NCI-H446 (cell line): ENCODE measurements at regions not wholly inside any gene's neighbourhood (a gene's known extent, or its start where the extent isn't known, plus 50 kb on each side); places are given as distances from the start of the nearest gene placed in this dataset.
"Not testable (repeated sequence)": the region's sequence is repeated elsewhere in the genome, so short reads cannot be mapped to it uniquely, and the experiment has no call there.

Experiments
- DNase-seq, 2 experiments: peaks; one replicate each; lab custom pipeline; 2025; lab: John Stamatoyannopoulos, UW

DNA sequence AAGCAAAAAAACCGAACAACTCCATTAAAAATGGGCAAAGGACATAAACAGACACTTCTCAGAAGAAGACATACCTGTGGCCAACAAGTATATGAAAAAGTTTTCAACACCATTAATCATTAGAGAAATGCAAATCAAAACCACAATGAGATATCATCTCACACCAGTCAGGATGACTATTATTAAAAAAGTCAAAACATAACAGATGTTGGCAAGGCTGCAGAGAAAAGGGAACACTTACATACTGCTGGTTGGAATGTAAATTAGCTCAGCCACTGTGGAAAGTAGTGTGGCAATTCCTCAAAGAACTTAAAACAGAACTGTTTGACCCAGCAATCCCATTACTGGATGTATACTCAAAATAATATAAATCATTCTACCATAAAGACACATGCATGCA lies 436.3 kb downstream of the KLHL13 start:
- DNase-seq, result no peak

DNA sequence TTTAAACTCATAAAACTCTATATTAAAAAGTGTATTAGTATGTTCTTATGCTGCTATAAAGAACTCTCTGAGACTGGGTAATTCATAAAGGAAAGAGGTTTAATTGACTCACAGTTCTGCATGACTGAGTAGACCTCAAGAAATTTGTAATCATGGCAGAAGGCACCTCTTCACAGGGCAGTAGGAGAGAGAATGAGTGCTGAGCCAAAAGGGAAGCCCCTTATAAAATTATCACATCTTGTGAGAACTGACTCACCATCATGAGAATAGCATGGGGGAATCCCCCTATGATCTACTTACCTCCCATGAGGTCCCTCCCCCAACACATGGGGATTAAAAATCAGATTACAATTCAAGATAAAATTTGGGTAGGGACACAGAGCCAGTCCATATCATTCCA lies 463.2 kb downstream of the KLHL13 start:
- no peak for DNase-seq

DNA sequence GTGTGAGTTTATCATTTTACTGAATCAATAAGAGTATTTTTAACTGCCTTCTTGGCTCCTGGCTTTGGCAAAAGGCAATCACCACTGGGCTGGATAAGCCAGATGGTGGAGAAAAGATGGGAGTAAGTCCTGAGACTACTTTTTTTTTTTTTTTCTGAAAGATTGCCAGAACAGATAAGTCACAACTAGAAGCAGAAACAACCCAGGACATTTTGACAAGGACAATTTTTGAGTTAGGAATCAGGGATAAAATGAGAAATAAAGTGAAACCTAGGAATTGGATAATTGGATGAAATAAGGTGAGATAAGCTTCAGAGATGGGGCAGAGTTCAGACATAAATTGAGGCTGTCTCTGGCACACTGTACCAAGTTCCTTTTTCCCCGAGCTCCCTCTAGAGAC lies 471.0 kb downstream of the KLHL13 start:
- DNase-seq, result peak in 1 of 2 experiments; percentile 7

DNA sequence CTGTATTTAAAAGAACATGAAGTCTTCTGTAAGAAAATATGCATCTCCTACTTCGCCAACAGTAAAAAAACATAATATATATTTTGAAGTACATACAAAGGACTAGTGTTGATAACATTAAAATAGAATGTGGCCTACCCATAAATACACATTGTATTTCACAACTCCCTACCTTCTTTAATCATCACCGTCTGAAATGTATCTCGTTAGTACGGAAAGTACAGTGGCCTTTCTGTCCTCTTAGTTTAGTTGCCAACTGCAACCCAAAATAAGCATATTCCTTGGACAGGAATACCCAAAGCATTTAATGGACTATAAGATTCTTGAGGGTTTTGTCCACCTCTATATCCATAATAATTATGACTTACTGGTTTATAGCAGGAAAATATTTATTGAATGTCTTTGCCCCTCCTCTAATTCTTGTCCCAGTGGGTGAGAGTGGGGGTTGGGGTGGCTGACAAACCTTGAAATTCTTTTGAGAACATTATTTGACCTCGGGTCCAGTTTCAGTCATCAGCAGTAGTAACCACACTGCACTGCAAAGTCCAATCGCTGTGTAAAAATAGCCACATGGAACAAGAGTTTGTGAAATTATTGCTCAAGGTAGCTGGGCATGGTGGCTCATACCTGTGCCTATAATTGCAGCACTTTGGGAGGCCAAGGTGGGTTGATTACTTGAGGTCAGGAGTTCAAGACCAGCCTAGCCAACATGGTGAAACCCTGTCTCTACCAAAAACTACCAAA lies 474.5 kb downstream of the KLHL13 start:
- DNase-seq, result no peak

DNA sequence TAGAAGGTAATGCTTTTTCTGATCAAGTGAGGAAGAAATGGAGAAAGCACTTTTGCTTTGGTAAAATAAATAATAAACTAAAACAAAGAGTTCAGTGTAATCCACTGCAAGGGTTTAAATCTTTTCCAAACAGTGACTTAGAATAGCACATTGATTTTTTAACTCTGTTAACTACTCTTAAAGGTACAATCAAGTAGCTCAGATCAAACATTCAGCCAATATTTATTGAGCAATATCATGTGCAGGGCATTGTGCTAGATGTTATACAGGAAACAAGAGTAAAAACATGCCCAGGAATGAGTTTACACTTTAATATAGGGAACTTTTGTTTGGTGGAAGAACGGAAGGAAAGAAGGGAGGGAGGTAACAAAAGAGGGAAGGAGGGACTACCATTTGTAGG lies 479.8 kb downstream of the KLHL13 start:
- DNase-seq, result no peak

DNA sequence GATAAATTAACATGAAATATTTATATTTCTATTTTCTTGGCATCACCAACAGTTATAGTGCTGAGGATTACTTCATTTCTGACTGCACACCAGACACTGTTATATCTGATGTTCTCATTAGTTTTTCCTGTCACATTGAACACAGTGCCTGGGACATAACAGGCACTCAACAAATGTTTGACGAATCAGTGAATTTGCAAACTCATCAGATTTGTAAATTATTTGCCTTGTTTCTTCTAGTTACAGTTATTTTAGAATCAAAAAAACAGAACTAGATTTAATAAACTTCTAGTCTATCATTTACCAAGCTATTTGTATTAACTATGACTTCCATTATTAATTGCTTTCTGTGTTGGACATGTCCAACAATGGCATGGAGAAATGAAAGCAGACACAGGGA lies 483.3 kb downstream of the KLHL13 start:
- no peak for DNase-seq

DNA sequence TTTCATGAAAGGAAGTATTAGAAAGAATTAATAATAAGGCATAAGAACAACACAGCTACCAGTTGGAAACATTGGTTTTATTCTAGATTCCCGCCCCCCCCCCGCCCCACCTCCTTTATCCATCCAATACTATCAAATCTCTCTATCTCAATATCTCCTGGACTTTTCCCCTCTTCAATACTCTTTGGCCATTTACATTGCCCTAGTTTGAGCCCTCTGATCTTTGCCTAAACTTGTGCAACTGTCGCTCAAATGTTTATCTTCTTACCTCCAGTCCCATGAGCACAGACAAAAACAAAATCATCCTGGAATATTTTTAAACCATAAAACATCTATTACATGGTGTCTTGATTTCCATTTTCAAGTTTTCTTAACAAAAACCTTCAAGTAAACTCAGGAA lies 488.2 kb downstream of the KLHL13 start:
- DNase-seq, result no peak

DNA sequence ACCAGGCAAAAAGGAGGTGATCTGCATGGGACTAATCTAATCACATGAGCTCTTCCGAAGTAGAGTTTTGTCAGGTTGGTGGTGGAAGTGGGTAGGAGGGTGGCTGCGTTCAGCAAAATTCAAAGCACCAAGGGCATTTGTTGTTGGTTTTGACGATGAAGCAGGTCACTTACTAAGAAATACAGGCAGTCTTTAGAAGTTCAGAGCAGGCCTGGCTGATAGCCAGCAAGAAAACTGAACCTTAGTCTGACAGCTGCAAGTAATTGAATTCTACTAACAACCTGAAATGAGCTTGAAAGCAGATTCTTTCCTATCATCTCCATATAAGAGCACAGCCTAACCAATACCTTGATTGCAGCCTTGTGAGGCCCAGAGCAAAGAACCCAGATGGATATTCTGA lies 505.8 kb downstream of the KLHL13 start:
- DNase-seq, result no peak

DNA sequence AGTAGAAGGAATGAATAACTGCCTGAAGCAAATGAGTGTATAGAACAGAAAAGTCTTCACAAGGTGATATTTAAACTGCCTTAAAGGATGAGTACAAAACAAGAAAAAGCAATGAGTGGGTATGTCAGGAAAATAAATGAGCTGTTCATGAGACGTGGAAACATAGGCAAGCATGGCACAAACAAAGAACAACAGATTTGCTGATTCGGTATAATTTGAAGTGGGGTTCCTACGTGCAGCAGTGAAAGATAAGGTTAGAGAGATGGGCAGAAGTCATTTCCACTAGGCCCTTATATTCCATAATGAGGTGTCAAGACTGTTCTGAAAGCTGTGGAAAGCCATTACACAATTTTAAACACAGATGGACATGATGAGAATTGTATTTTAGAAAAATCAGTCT lies 506.6 kb downstream of the KLHL13 start:
- no peak for DNase-seq

DNA sequence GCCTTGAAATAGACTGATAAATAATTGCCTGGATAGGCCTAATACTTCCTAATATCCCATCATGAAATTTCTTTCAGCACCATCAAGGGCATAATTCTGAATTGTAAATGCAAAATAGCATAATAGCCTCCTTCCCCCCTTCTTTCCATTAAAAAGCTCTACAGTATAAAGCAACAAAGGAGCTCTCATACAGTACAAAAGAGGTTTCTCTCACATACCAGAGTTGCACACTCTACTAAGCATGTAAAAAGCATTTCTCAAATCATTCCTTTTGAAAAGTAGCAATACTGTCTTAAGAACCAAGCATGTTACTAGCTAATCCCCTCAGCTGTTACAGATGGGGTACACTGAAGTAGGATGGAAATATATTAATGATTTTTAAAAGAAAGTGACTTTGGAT lies 509.0 kb downstream of the KLHL13 start:
- DNase-seq, result no peak

DNA sequence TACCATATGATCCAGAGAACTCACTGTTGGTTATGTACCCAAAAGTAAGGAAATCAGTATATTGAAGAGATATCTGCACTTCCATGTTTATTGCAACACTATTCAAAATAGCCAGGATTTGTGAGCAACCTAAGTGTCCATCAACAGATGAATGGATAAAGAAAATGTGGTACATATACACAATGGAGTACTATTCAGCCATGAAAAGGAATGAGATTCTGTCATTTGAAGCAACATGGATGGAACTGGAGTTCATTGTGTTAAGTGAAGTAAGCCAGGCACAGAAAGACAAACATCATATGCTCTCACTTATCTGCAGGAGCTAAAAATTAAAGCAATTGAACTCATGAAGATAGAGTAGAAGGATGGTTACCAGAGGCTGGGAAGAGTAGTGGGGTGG lies 510.5 kb downstream of the KLHL13 start:
- not testable (repeated sequence) for DNase-seq

DNA sequence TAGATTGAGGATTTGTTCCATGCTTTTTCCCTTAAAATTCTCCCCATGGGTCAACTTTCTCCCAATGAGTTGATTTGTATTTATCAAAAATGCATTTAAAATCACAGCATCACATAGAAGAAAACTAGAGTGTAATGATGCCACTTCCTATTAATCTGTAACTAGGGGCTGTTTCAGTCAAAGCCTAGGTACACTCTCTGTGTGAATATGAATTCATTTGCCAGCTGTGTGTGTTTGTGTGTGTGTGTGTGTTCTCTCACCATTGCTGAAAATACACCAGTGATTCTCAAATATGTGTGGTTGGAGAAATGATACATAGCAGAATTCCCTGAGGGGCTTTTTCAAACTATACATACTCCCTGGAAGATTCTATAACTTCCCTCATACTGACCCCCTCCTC lies 546.5 kb downstream of the KLHL13 start:
- no peak for DNase-seq

DNA sequence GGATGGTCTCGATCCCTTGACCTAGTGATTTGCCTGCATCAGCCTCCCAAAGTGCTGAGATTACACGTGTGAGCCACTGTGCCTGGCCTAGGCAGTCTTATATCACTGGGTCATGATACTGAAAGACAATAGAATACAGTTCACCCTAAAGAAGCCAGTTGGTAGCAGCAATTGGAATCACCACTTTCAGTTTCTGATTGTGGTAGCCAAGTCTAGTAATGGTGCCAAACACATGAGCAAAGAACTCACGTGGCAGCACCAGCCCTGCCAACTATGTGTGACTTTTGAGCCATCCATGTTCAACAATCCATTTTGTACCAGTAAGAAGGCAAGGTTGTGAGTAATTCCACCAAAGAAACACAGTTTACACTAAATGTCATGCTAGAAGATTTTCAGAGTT lies 548.4 kb downstream of the KLHL13 start:
- DNase-seq, result no peak

DNA sequence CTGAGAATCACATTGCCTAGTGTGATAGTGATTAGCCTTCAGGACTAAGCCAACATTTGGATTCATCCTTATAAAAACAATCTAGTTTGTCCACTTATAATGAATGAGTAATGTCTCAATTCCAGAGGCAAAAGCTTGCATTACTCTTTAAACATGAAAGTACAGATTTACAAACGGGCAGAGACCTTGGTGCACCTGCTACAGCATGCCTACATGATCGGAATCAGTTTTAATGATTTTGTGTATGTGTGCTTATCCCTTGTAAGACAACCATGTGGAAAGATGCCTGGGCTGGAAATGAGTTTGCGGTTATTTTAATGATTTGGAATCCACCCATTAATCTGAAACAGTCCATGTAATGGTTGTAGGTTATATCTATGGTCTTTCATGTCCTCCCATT lies 572.7 kb downstream of the KLHL13 start:
- DNase-seq, result no peak

DNA sequence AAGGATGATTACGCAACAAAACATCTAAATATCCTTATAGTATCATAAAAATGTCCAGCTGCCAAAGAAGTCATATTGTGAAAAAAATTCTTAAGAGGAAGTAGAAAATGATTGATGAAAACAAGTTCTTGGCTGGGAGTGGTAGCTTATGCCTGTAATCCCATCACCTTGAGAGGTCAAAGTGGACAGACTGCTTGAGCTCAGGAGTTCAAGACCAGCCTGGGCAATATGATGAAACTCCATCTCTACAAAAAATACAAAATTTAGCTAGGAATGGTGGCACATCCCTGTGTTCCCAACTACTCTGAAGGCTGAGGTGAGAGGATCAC lies 577.6 kb downstream of the KLHL13 start:
- DNase-seq, result no peak

DNA sequence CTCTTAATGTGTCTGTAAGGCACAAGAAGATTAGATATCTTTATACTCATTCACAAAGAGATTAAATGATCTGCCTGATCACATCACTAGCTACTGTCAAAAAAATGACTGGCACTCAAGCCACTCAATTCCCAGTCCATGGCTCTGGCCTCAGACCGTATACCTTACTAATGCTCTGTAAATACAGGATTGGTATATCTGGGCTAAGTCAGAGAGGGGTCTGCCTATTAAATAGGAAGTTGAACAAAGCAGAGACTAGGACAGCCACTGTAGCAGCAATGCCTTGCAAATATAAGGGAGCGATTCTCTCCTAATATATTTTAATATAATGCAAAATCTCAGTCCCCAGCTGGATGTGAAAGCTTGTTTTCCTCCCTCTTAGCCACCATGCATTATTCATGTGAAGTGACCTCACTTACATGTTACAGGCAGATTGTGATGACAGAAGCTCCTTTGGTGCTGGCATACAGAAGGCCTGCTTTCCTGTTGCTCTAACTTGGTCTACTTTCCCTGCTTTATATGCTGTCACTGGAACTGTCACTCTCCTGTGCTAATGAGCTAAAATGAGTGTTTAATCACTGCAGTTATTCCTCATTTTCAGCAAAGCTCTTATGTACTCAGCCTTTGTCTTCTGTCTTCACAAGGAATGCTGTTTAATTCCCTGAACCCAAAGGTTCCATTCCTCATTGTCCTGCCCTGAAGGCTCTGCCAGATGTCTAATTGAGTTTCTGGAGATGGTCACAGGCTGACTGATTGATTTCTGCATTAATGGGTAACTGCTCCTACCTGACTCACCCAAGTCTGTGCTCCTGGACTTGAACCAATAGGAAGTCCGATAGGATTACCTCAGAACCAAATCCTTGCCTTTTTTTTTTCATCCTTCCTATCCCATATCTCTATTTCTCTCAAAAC lies 578.2 kb downstream of the KLHL13 start:
- DNase-seq, result no peak

DNA sequence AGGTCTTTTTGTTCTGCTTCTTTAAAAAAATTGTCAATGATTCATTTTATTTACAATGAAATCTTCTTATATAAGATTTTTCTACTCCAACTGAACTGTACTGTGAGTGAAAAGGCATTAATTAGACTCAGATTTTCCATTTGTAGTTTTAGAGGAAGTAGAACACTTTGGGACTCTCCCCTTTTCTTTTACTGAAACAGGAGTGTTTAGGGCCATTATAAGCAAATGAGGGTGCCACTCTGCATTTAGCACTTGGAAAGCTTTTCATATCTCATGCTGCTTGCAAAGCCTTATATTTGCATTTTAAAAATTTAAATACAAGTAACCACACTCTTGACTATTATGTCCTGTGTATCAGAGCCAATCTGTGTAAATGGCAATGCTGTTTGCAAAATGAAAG lies 584.3 kb downstream of the KLHL13 start:
- DNase-seq, result no peak

DNA sequence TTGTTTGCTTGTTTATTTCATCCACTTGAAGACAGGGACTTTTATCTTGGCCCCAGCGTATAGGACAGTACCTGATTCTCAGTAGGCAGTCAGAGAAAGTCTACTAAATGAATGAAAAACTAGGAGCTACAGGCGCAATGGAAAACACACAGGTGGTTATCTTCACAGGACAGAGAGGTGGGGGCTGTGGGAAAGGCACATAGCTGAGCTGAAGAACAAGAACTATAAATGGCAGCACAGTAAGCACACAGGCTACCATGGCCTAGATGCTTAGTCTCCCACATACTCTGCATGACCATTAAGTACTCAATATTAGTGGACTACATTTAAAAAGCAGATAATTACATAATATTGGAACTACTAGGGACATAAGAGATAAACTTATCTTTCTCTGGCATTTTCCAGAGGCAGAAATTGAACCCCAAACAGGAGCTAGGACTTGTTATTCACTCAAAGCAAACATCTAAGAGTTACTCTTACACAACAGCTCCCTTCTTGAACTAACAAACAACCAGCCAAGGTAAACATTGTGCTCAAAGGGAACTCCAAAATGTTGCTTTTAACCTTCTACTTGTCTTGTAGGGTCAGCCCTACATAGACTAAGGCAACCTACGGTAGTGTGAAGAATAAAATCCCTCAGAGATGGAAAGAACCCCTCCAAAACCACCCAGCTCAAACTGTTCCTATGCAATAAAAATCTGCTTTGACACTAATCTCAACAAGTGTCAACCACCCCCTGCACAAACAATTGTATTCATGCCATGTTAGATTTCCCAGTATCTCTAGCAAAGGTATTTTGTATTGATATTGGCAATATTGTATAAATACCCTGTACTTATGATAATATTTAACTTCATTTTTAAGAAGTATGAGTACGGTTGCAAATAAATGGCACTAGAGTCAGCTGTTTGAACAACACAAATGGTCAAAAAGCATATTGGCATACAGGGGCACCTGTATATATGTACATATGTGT lies 593.6 kb downstream of the KLHL13 start:
- DNase-seq, result no peak

DNA sequence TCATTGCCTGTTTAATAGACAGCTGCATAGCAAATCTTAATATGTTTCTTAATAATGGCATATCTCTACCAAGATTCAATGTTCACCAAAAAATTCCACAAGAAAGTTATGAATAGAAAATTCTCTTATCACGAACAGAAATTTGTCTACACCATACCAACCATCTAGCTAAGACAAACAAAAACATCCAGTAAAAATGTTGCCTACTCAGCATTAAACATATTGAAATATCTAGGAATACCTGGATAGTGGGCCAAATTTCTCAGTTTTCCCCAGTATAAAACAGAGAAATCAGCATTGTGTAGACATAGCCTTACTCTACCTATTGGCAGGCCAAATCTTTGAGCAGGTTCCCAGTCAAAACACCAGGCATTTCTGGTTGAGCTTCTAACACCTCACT lies 598.6 kb downstream of the KLHL13 start:
- DNase-seq, result no peak

DNA sequence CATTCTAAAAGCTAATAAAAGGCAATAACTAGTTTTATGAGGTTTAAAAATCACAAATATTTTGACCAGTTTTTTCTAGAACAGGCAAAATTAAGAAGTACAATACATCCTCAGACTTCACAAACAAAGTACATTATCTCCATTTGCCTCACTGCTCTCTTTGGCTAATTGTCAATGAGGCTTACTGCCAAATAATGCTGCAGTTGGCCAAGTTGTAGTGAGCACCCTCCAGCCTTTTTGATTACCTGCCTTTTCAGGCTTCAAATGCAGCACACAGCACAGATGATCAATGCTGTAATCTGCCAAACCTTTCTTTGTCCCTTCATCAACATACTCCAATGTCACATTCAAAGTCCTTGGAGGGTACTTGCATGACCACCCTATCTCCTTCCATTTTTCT lies 605.2 kb downstream of the KLHL13 start:
- no peak for DNase-seq

DNA sequence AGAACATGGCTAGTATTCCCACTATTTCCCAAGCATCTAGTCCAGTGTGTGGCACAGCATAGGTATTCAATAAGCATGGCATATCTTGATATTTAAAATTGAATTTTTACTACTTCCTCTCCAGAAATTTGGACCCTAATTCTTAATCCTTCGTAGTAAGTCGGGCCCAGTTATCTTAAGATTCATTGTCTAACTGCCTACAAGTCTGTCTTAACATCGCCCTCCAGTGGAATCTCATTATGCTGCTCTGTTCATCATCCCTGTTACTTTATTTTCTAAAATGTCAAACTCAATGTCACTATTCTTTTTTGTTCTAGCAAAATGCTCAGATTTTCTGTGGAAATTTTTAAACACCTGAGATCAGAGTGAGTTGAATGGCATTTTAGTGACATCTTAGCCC lies 606.2 kb downstream of the KLHL13 start:
- no peak for DNase-seq

DNA sequence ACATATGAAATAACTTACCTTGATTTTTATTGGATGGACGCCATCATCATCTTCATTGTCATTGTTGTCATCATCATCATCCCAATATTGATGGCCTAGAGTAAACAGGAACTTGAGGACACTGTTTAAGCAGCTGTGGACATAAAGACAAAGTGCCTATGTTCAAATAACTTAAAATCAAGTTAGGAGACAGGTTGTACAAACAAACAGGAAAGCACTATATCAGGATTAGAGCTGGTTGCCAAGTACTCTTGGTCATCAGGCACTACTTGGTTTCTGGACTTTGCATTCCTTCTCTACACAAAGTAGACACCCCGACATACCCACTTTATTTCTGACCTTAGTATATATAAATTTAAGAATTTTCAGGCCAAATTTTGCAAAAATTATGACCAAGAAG lies 608.6 kb downstream of the KLHL13 start:
- no peak for DNase-seq
